MM.1S (cell line): ENCODE measurements at regions not wholly inside any gene's neighbourhood (a gene's known extent, or its start where the extent isn't known, plus 50 kb on each side); places are given as distances from the start of the nearest gene placed in this dataset.

ENCODE experiments used
- DNase-seq: peaks from one replicate; pipeline ENCODE4 v3.0.0-alpha.2; 2015
- H2AFZ ChIP-seq: fragments of 300-600 bp; sonication (generic); 2 replicates; pipeline ENCODE4 v1.6.0; 2016; ENCODE audit warnings: antibody characterized with exemption, low read length
- H3F3A ChIP-seq: fragments of 300-600 bp; sonication (generic); 2 replicates; pipeline ENCODE4 v1.6.1; 2016; ENCODE audit warnings: mild to moderate bottlenecking, antibody characterized with exemption, low read length, moderate library complexity, mixed read lengths; ENCODE audit not compliant: insufficient read depth
- H3K27ac ChIP-seq: fragments of 300-600 bp; sonication (generic); 2 replicates; pipeline ENCODE4 v1.5.1; 2016; ENCODE audit warnings: mild to moderate bottlenecking, low read length
- H3K27me3 ChIP-seq: fragments of 300-600 bp; sonication (generic); replicated peaks from 2 replicates; pipeline ENCODE4 v1.6.0; 2016; ENCODE audit warnings: low read length; ENCODE audit not compliant: insufficient read depth
- H3K36me3 ChIP-seq: fragments of 300-600 bp; sonication (generic); replicated peaks from 2 replicates; pipeline ENCODE4 v1.6.1; 2016; ENCODE audit warnings: mild to moderate bottlenecking, low read length, mixed read lengths; ENCODE audit not compliant: insufficient read depth
- H3K4me1 ChIP-seq: fragments of 300-600 bp; sonication (generic); 2 replicates; pipeline ENCODE4 v1.6.1; 2016; ENCODE audit warnings: low read length, mixed read lengths
- H3K4me2 ChIP-seq: fragments of 300-600 bp; sonication (generic); 2 replicates; pipeline ENCODE4 v1.6.0; 2016; ENCODE audit warnings: low read depth, low read length
- H3K4me3 ChIP-seq: fragments of 300-600 bp; sonication (generic); 2 replicates; pipeline ENCODE4 v1.5.1; 2016; ENCODE audit warnings: low read length, mixed read lengths
- H3K79me2 ChIP-seq: fragments of 300-600 bp; sonication (generic); 2 replicates; pipeline ENCODE4 v1.6.1; 2016; ENCODE audit warnings: mixed run types, low read length, mixed read lengths
- H3K9ac ChIP-seq: fragments of 300-600 bp; sonication (generic); 2 replicates; pipeline ENCODE4 v1.6.1; 2016; ENCODE audit warnings: low read length, mixed read lengths
- H3K9me2 ChIP-seq: fragments of 300-600 bp; sonication (generic); replicated peaks from 2 replicates; pipeline ENCODE4 v1.6.1; 2016; ENCODE audit warnings: mild to moderate bottlenecking, low read length, mixed read lengths; ENCODE audit not compliant: insufficient read depth
- H3K9me3 ChIP-seq: fragments of 300-600 bp; sonication (generic); replicated peaks from 2 replicates; pipeline ENCODE4 v1.6.1; 2016; ENCODE audit warnings: mild to moderate bottlenecking, low read length, mixed read lengths; ENCODE audit not compliant: insufficient read depth
- H4K20me1 ChIP-seq: fragments of 300-600 bp; sonication (generic); 2 replicates; pipeline ENCODE4 v1.6.1; 2016; ENCODE audit warnings: mild to moderate bottlenecking, low read length, moderate library complexity, mixed read lengths; ENCODE audit not compliant: insufficient read depth
- EZH2 ChIP-seq: fragments of 300-600 bp; sonication (generic); optimal IDR thresholded peaks from 2 replicates; pipeline ENCODE3; 2017; ENCODE audit warnings: low read depth, mild to moderate bottlenecking, antibody characterized with exemption, low read length, mixed read lengths
- EZH2phosphoT487 ChIP-seq: fragments of 300-600 bp; sonication (generic); IDR thresholded peaks from 2 replicates; pipeline ENCODE4 v1.6.1; 2018; ENCODE audit warnings: antibody characterized with exemption, low read length
- TF ChIP-seq, protein P1 (sequence below): fragments of 300-600 bp; sonication (generic); IDR thresholded peaks from 2 replicates; pipeline ENCODE4 v1.5.1; 2016; ENCODE audit warnings: antibody characterized with exemption, low read length, mixed read lengths

DNA sequence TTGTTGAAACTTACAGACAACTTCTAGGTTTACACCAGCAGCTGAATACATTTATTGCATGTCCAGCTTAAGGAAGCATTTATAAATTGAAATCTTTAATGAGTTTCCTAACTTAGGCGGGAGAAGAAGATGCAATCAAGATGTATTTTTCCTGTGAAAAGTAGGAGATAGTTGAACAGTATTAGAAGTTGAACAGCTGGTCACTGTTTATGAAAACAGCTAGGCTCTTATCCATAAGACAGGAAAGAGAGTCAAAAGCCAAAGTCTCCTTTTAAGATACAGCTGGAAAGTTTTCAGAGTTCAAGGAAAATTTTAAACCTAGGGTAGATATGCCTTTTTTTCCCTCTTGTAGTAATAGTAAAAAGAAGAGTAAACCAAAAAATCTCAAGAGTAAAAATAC, 236.1 kb upstream of the FERD3L start:
- no peak overlapping the region for H2AFZ ChIP-seq
- no peaks in the 10 kb centered on the region for H3F3A ChIP-seq
- H3K36me3 ChIP-seq = no peaks in the 10 kb centered on the region
- H3K27me3 ChIP-seq = no peaks in the 10 kb centered on the region
- H3K9me3 ChIP-seq = no peaks in the 10 kb centered on the region
- no peaks in the 10 kb centered on the region for H3K79me2 ChIP-seq
- no peak for DNase-seq
- no peak overlapping the region for H3K9ac ChIP-seq
- H3K4me3 ChIP-seq = no peak overlapping the region
- TF ChIP-seq EZH2phosphoT487 (no peak), EZH2 (no peak)
- TF ChIP-seq, protein P1, sequence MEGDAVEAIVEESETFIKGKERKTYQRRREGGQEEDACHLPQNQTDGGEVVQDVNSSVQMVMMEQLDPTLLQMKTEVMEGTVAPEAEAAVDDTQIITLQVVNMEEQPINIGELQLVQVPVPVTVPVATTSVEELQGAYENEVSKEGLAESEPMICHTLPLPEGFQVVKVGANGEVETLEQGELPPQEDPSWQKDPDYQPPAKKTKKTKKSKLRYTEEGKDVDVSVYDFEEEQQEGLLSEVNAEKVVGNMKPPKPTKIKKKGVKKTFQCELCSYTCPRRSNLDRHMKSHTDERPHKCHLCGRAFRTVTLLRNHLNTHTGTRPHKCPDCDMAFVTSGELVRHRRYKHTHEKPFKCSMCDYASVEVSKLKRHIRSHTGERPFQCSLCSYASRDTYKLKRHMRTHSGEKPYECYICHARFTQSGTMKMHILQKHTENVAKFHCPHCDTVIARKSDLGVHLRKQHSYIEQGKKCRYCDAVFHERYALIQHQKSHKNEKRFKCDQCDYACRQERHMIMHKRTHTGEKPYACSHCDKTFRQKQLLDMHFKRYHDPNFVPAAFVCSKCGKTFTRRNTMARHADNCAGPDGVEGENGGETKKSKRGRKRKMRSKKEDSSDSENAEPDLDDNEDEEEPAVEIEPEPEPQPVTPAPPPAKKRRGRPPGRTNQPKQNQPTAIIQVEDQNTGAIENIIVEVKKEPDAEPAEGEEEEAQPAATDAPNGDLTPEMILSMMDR = no peak
- H4K20me1 ChIP-seq = no peaks in the 10 kb centered on the region
- no peaks in the 10 kb centered on the region for H3K9me2 ChIP-seq
- no peak overlapping the region for H3K4me2 ChIP-seq
- H3K27ac ChIP-seq = no peak overlapping the region
- H3K4me1 ChIP-seq = no peaks in the 10 kb centered on the region

DNA sequence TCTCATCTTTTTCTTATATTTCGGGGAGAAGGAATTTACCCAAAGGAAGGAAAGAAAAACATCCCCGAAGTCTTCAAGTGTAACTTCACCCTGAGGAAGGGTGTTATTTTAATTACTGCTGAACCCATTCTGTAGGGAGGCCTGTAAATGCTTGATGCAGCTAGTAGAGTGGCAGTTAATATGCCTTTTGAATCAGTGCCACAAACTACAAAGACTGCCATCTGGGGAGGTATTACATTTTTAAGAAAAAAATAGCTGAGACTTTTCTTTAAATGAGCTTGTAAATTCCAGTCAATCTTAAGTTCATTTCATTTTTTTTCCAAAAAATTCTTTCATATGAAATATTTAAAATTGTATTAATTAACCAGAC, 233.1 kb upstream of the FERD3L start:
- H3K36me3 ChIP-seq = no peaks in the 10 kb centered on the region
- DNase-seq = no peak
- TF ChIP-seq, protein P1 = no peak
- no peak for TF ChIP-seq EZH2
- TF ChIP-seq EZH2phosphoT487 = no peak

DNA sequence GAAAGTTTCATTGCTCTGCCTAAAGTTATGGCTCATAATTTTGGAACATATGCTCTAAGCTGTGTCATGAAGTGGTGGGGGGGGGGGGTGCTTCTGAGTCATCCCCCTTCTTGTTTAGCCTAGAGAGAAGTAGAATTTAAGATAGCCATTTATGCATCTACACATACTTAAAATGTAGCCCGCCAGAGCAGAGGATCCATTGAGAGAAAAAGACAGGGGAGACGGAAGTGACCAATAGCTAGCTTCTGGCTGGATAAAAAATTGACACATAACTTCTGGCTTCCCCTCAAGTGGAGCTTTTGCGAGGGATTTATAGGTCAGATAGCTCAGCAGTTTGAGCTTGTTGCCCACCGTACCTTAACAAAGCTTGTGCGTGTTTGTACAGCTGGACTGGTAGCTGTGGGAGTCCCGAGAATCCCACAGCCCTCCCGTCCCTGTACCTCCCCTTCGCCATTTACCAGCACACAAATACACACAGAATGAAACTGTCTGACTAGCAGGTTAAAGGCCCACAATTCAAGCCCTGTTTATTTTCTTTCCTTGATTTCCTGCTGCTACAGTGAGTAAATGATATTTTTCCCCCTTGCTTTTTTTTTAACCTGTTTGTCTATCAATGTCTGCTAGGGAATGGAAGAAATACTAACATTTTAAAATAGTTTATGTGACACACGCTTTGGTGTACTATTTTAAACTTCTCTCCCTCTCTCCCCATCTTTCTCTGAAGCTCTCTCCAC, 232.6 kb upstream of the FERD3L start:
- Histone ChIP-seq H3K27me3 (no peaks in the 10 kb centered on the region), H3K4me3 (no peak overlapping the region), H4K20me1 (no peaks in the 10 kb centered on the region), H3K9me2 (no peaks in the 10 kb centered on the region), H3K4me2 (no peak overlapping the region), H2AFZ (no peak overlapping the region), H3K4me1 (no peaks in the 10 kb centered on the region), H3K79me2 (no peaks in the 10 kb centered on the region), H3K27ac (no peak overlapping the region), H3K9me3 (no peaks in the 10 kb centered on the region), H3K36me3 (no peaks in the 10 kb centered on the region), H3F3A (no peaks in the 10 kb centered on the region), H3K9ac (no peak overlapping the region)
- TF ChIP-seq EZH2phosphoT487 (no peak), EZH2 (no peak)
- no peak for DNase-seq

More for the DNA sequence above, 233.1 kb upstream of the FERD3L start:
- H2AFZ ChIP-seq = no peak overlapping the region
- no peaks in the 10 kb centered on the region for H3K9me2 ChIP-seq
- no peak overlapping the region for H3K27ac ChIP-seq
- H3K4me2 ChIP-seq = no peak overlapping the region
- H3K9me3 ChIP-seq = no peaks in the 10 kb centered on the region
- no peak overlapping the region for H3K4me3 ChIP-seq
- H4K20me1 ChIP-seq = no peaks in the 10 kb centered on the region
- H3K4me1 ChIP-seq = no peaks in the 10 kb centered on the region
- H3K9ac ChIP-seq = no peak overlapping the region
- no peaks in the 10 kb centered on the region for H3K79me2 ChIP-seq
- H3F3A ChIP-seq = no peaks in the 10 kb centered on the region
- H3K27me3 ChIP-seq = no peaks in the 10 kb centered on the region

DNA sequence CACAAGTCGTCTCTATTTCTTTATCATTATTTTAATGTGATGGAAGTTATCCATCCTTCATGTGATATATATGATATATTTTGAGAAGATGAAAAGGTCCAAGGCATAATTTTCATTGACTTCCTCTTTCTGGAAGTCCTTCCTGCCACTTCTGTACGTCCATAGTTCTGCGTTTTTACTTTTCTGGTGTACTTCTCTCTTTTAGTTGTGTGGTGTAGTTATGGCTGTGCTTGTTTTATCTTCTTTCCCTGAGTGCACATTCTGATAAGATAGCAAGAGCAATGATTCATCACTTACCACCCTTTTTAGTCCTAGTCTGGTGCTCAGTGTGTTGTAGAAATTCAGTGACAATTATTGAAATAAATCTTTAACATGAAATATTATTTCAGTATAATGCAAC, 231.3 kb upstream of the FERD3L start:
- Histone ChIP-seq H4K20me1 (no peaks in the 10 kb centered on the region), H3K4me1 (no peaks in the 10 kb centered on the region), H3K9me3 (no peaks in the 10 kb centered on the region), H3K79me2 (no peaks in the 10 kb centered on the region), H3F3A (no peaks in the 10 kb centered on the region), H3K4me2 (no peak overlapping the region), H3K4me3 (no peak overlapping the region), H2AFZ (no peak overlapping the region), H3K9ac (no peak overlapping the region), H3K27me3 (no peaks in the 10 kb centered on the region), H3K27ac (no peak overlapping the region), H3K9me2 (no peaks in the 10 kb centered on the region), H3K36me3 (no peaks in the 10 kb centered on the region)
- no peak for DNase-seq
- no peak for TF ChIP-seq EZH2phosphoT487
- no peak for TF ChIP-seq EZH2
- TF ChIP-seq, protein P1 = no peak
